Endodermal cell (in vitro differentiated cells): ENCODE measurements at regions not wholly inside any gene's neighbourhood (a gene's known extent, or its start where the extent isn't known, plus 50 kb on each side); places are given as distances from the start of the nearest gene placed in this dataset.

Source experiments
- DNase-seq: peaks from one replicate; pipeline ENCODE4 v3.0.0-alpha.2; 2017
- H3K27ac ChIP-seq: 2 replicates; pipeline ENCODE4 v1.5.1; 2013; ENCODE audit warnings: mild to moderate bottlenecking, low read depth, low read length, moderate library complexity
- H3K27me3 ChIP-seq: 2 replicates; pipeline ENCODE4 v1.6.1; 2013; ENCODE audit warnings: mild to moderate bottlenecking, low read length, moderate library complexity; ENCODE audit not compliant: insufficient read depth, control insufficient read depth, poor library complexity, severe bottlenecking
- H3K36me3 ChIP-seq: 2 replicates; pipeline ENCODE4 v1.7.0; 2013; ENCODE audit warnings: mild to moderate bottlenecking, low read length, moderate library complexity; ENCODE audit not compliant: control insufficient read depth, insufficient read depth
- H3K4me1 ChIP-seq: one replicate; pipeline ENCODE4 v1.7.0; 2013; ENCODE audit warnings: low read length; ENCODE audit not compliant: control insufficient read depth, insufficient read depth
- H3K4me3 ChIP-seq: 2 replicates; pipeline ENCODE4 v1.5.1; 2013; ENCODE audit warnings: mild to moderate bottlenecking, low read length, moderate library complexity
- H3K9ac ChIP-seq: 2 replicates; pipeline ENCODE4 v1.6.1; 2013; ENCODE audit warnings: mild to moderate bottlenecking, low read length, moderate library complexity; ENCODE audit not compliant: poor library complexity, severe bottlenecking; ENCODE audit errors: extremely low read depth
- H3K9me3 ChIP-seq: 2 replicates; pipeline ENCODE4 v1.6.1; 2013; ENCODE audit warnings: mild to moderate bottlenecking, low read length, moderate library complexity; ENCODE audit not compliant: control insufficient read depth
- H3K27ac Mint-ChIP-seq: 2 replicates; pipeline ENCODE4 v1.8.0; 2020; ENCODE audit warnings: mixed read lengths
- H3K27me3 Mint-ChIP-seq: 2 replicates; pipeline ENCODE4 v1.8.0; 2021; ENCODE audit warnings: mild to moderate bottlenecking, mixed read lengths; ENCODE audit not compliant: insufficient read depth
- H3K36me3 Mint-ChIP-seq: 2 replicates; pipeline ENCODE4 v1.8.0; 2020; ENCODE audit warnings: low read depth, mixed read lengths
- H3K4me1 Mint-ChIP-seq: 2 replicates; pipeline ENCODE4 v1.8.0; 2020; ENCODE audit warnings: mixed read lengths
- H3K4me3 Mint-ChIP-seq: 2 replicates; pipeline ENCODE4 v1.8.0; 2020; ENCODE audit warnings: mild to moderate bottlenecking, moderate library complexity, mixed read lengths
- H3K9me3 Mint-ChIP-seq: 2 replicates; pipeline ENCODE4 v1.8.0; 2020; ENCODE audit warnings: mild to moderate bottlenecking, mixed read lengths
- CTCF ChIP-seq: fragments of 200-600 bp; sonication (generic); conservative IDR thresholded peaks from 2 replicates; pipeline ENCODE4 v1.5.0; 2021; ENCODE audit warnings: antibody characterized with exemption, mild to moderate bottlenecking
- WGBS, 2 experiments: methylation state at CpG; one replicate each; pipeline versions ENCODE4 v1.1.5 to v1.1.7; 2013; ENCODE audit warnings: missing lambda C conversion rate in 2 of 2, mixed read lengths in 1 of 2; ENCODE audit not compliant: insufficient coverage in 1 of 2, insufficient read length in 1 of 2; 5-methylcytosine and 5-hydroxymethylcytosine counted together

GRCh38 chr9:135224921-135225541 is 137.6 kb downstream of the OLFM1 start:
- no peaks in the 10 kb centered on the region for H3K4me1 ChIP-seq
- Mint-ChIP-seq H3K27ac (no peak overlapping the region), H3K9me3 (no peaks in the 10 kb centered on the region), H3K4me1 (peaks cover 13% of the 10 kb centered on the region), H3K4me3 (no peak overlapping the region), H3K36me3 (no peaks in the 10 kb centered on the region), H3K27me3 (no peaks in the 10 kb centered on the region)
- H3K27me3 ChIP-seq = no peaks in the 10 kb centered on the region
- no peak for TF ChIP-seq CTCF
- H3K9ac ChIP-seq = no peak overlapping the region
- no peak for DNase-seq
- 90 to 91% methylated on average over 16 to 23 of the region's 23 CpGs for WGBS, 2 experiments
- H3K9me3 ChIP-seq = no peaks in the 10 kb centered on the region
- no peak overlapping the region for H3K4me3 ChIP-seq
- H3K36me3 ChIP-seq = no peaks in the 10 kb centered on the region
- H3K27ac ChIP-seq = peak overlapping the region; percentile 94

GRCh38 chr9:135225619-135226228 is 138.3 kb downstream of the OLFM1 start:
- H3K4me3 Mint-ChIP-seq = no peak overlapping the region
- no peak overlapping the region for H3K27ac Mint-ChIP-seq
- peak overlapping the region; percentile 94 for H3K27ac ChIP-seq
- WGBS, 2 experiments = 83 to 92% methylated on average over 6 to 11 of the region's 11 CpGs
- no peaks in the 10 kb centered on the region for H3K36me3 Mint-ChIP-seq
- H3K9me3 Mint-ChIP-seq = no peaks in the 10 kb centered on the region
- peaks cover 13% of the 10 kb centered on the region for H3K4me1 Mint-ChIP-seq
- no peaks in the 10 kb centered on the region for H3K27me3 ChIP-seq
- no peaks in the 10 kb centered on the region for H3K36me3 ChIP-seq
- H3K27me3 Mint-ChIP-seq = no peaks in the 10 kb centered on the region
- TF ChIP-seq CTCF = no peak
- H3K9me3 ChIP-seq = no peaks in the 10 kb centered on the region
- no peak overlapping the region for H3K9ac ChIP-seq
- H3K4me3 ChIP-seq = no peak overlapping the region
- no peaks in the 10 kb centered on the region for H3K4me1 ChIP-seq
- no peak for DNase-seq

GRCh38 chr9:135226369-135227050 is 139.0 kb downstream of the OLFM1 start:
- no peak overlapping the region for H3K4me3 ChIP-seq
- H3K9me3 ChIP-seq = no peaks in the 10 kb centered on the region
- H3K9me3 Mint-ChIP-seq = no peaks in the 10 kb centered on the region
- peak; percentile 28 for DNase-seq
- no peaks in the 10 kb centered on the region for H3K4me1 ChIP-seq
- no peak overlapping the region for H3K27ac Mint-ChIP-seq
- WGBS, 2 experiments = 90 to 95% methylated on average over 3 to 5 of the region's 5 CpGs
- no peaks in the 10 kb centered on the region for H3K27me3 Mint-ChIP-seq
- no peaks in the 10 kb centered on the region for H3K36me3 ChIP-seq
- H3K27ac ChIP-seq = no peak overlapping the region
- peaks cover 13% of the 10 kb centered on the region for H3K4me1 Mint-ChIP-seq
- H3K36me3 Mint-ChIP-seq = no peaks in the 10 kb centered on the region
- no peak overlapping the region for H3K4me3 Mint-ChIP-seq
- no peak overlapping the region for H3K9ac ChIP-seq
- TF ChIP-seq CTCF = no peak
- no peaks in the 10 kb centered on the region for H3K27me3 ChIP-seq
